HG03575 (cell line): ENCODE measurements at regions not wholly inside any gene's neighbourhood (a gene's known extent, or its start where the extent isn't known, plus 50 kb on each side); places are given as distances from the start of the nearest gene placed in this dataset.

ENCODE experiments used
- ATAC-seq: cut with Tn5 transposase; IDR thresholded peaks from one replicate; pipeline ENCODE4 v1.9.1; 2021; ENCODE audit not compliant: unreplicated experiment, insufficient number of reproducible peaks, low FRiP score; ENCODE audit errors: extremely low read depth

DNA sequence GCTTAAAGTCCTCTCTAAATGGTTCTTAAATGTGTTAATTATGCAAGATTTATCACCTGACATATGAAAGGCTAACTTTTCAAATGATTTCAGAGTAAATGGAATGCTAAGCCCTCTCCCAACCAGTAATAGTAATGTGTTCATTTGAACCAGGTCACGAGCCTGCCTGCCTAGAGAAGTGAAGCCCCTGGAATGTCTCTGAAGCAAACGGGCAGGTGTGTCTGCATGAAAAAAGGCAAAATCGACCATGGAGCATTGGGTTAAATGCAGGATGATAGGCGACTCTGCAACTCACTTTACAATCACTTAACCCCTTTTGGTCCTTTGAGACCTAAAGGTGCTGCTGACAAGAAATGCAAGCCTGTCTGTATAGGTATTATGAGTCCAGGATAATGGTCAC lies 798.4 kb upstream of the ACVR2A start:
- ATAC-seq, result no peak

- no peak for ATAC-seq
Observed at GRCh38 chr2:147045113-147045512, 799.7 kb upstream of the ACVR2A start.

DNA sequence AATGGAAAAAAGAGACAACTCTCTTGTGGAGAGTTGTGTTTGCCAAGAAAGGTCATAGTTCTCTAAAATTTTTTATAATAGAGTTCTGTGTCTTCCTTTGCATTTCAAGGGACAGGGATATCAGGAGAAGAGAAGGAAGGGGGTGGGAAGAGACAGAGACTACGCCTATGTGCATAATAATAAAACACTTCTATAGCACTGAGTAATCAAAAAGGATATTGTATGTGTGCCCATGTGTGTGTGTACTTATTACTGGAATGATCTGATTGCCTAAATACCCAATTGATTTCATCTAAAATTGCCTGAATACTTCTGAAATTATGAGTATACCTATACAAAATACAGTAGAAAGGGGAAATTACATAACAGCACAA lies 803.7 kb upstream of the ACVR2A start:
- ATAC-seq, result no peak

GRCh38 chr2:147040298-147041120 lies 804.3 kb upstream of the ACVR2A start:
- no peak for ATAC-seq

- no peak for ATAC-seq
Observed at GRCh38 chr2:147037048-147037447, 807.8 kb upstream of the ACVR2A start.

DNA sequence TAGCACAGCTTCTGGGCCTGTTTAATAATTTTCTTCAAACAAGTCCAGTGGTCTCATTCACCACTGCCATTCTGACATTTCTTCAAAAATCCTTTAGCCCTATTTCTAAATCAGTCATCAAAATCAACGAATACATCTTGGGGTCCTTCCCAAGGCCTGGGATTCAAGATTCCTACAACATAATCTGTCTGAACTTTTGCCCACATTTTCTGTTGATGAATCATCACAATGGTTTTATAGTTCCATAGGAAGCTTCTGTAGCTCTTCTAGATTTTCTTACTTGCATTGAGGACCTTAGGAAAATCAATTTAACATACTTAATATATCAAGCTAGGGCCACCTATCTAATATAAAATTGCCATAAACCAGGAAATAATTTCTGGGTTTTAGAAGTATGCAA lies 811.8 kb upstream of the ACVR2A start:
- ATAC-seq, result no peak

- no peak for ATAC-seq
Observed at GRCh38 chr2:147031897-147032296, 812.9 kb upstream of the ACVR2A start.

DNA sequence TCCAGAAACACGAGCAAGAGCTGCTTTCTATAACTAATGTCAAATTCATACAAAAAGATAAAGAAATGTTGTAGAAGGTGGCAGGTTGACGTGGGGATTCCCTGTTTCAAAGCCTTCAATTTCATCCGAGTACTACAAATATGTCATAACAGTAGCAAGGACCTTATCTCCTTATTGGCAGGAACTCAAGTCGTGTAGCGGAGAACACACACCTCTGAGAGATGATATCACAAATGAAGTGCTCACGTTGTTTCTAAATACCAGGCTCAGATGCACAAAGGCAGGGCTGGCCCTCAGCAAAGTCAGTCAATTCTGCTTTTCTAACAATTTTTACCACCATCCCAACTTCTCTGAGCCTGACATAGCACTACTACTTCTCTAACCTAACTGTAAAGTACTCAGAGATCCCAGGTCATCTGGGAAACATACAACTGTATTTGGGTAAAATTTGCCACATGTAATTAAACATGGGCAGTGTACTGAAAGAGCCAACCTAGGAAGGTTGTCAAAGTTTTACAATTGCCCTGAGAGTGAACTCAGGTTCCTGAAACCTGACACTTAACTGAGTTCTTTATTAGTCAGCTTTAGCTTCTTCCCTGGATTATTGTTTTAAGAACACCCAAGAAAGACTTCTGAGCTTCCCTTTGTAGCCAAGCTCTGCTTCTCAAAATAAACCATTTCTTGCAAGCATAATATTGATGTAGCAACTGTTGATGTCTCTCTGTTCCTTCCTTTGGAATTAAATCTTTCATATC lies 813.7 kb upstream of the ACVR2A start:
- no peak for ATAC-seq

DNA sequence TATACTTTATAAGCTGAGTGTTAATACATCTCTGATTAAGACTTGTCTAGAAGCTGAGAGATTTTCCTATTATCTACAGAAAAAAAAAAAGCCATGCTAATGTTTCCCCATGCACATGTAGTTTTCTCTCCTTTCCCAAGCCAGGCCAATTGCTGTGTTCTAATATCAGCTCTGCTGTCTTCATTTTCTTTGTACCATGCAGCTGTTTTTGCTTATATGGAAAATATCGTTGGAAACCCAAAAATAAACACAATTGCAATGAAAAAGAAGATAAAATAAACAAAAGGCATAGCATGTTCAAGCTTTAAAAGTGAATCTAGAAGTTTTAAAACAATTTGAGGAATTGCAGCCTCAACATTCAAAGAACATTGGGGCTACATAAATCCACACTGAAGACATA lies 817.4 kb upstream of the ACVR2A start:
- no peak for ATAC-seq

DNA sequence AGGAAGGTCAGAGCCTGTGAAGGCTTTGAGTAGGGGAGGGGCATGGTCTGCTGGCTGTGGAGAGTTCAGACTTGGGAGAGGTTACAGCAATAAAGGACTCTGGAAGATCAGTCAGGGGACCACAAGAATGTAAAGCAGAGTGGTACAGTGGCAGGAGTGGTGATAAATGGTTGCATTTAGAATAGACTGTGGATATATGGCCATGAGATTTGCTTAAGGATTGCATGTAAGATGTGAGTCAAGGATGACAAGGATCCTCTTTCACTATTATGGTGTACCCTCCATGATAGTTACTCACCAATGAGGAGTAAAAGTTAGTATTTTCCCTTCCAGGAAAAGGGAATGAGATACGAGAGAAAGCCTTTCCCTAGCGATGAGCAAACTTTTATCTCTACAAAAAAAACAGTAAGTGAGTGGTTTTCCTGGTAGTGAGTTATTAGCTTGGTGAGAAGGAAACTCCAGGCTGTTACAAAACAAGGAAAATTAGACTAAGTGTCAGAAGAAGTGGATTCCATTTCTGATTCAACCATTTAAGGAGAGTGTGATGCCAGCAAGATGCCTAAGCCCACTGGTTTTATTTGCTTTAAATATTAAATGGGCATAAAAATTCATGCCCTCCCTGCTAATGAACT lies 818.0 kb upstream of the ACVR2A start:
- no peak for ATAC-seq

DNA sequence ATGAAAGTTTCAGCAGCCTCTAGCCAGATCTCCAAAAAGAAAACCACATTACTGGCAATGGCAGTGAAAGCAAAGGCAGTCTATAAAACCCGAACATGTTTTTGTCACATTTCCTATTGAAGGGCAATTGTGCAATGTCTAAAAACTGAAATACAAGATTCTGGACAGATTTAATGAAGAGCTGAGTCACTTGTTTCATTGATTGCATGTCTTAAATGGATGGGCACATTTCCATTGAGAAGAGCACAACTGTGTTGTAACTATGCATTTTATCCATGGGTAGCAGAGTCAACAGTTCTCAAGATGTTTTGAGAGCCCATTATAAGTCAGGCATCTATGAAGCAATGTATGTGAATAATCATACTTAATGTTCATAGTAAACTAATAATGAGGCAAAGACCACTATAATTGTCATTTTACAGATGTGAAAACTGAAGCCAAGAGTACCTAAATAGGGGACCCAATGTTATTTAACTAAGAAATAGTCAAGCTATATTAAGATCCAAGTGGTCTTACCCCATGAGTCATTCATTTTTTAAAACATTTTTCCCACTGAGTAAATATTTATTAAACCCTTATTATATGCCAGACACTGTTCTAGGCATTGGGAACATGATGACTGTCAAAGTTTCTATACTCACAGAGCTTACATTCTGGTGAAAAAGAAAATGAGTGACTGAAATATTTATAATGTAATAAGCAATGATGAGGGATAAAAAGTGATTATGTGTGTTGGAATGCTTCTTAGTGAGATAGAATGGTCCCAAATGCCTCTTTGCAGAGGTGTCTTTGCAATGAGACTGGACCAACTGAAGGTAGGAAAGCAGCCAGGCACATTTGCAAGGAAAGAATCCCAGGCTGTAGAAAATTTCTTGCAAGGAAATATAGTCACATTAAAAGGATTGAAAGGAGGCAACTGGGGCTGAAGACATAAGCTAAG lies 818.9 kb upstream of the ACVR2A start:
- ATAC-seq, result no peak

GRCh38 chr2:147019311-147019710 lies 825.5 kb upstream of the ACVR2A start:
- no peak for ATAC-seq

DNA sequence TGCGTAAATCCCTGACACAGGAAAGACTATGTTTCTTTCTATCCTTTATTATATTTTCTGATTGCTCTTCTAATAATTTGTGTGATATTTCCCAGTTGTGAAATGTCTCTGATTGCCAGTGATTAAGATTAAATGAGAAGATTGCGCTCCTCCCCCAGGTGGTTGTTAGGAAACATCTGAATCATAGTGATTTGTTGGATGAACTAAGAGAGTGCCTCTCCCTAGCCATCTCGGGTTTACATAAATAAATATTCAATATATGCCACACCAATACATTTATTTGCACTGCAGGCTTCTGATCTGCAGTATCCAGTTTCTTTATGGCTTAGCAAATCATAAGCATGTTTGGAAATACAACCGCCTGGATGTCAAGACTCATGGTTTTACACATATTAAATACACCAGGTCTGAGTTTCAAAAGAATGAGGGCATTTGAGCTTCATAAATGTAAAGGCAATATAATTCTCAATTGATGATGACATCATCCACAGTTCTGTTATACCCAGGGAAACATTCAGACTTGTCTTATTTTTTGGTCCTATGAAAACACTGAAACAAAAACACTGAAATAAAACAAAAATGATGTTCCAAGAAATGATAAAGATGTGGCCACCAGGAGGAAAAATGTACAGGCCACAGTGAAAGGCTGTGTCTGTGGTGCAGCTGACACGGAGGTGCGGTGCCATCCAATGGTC lies 826.7 kb upstream of the ACVR2A start:
- ATAC-seq, result no peak

- ATAC-seq, result no peak
Observed at GRCh38 chr2:147016181-147016580, 828.6 kb upstream of the ACVR2A start.

DNA sequence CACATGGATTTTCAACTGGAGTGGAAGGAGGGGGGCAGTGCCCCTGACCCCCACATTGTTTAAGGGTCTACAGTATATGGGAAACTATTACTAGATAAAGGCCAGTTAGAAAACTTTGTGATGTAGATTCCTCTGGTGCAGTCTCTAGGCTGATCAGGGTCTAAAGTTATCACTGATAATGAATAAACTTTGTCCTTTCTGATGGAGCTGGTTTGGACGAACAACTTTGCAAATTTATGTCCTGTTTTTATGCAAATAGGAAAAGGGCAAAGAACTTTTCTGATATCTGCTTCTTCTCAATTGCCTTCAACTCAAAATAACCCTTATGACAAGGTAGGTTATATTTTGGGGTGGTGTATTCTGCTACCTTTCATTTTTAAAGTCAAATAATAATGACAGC lies 829.2 kb upstream of the ACVR2A start:
- no peak for ATAC-seq

DNA sequence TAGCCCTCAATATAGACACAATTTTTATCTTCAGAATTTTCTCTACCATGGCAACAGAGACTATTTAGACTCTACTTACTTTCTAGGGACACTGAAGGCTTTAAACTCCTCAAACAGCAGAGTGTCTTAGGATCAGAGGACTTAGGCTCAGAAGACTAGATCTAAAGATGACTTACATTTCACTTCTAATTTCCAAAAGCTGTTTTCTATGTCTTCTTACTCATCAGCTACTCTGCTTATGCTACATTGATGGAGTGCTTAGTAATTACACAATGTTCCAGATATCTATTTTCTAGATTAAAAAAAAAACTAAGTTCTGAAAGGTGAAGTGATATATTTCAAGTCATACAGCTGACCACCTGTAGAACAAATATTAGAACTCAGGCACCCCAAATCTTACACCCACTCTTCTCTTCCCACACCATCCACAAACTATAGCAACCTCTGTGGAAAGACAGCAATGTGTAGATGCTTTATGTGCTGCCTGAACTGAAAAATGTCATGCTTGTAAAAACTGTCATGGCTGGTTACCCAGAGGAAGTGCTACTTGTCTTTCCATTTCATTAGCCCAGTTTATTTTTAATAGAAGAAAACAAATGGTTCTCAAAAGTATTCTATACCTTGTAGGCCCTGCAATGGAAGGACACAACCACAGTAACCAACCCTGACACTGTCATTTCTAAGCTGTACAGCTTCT lies 831.0 kb upstream of the ACVR2A start:
- no peak for ATAC-seq

DNA sequence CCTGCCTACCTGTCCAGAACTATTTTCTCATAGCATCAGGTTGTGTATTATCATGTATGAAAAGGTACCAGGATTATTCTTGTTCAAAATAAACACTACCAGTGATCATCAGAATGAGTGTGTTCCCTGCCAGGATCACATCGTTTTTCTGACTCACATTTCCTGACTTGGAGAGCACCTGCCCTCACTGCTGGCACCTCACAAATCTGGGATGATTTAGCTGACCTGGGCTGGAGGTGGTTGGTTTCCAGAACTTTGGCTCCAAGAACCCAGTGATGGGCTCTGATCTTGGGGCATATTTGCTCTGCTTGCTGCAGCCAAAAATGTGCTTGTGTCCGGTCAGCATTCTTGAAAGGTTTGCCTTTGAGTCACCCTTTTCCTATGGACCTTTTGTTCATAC lies 836.3 kb upstream of the ACVR2A start:
- ATAC-seq, result no peak

DNA sequence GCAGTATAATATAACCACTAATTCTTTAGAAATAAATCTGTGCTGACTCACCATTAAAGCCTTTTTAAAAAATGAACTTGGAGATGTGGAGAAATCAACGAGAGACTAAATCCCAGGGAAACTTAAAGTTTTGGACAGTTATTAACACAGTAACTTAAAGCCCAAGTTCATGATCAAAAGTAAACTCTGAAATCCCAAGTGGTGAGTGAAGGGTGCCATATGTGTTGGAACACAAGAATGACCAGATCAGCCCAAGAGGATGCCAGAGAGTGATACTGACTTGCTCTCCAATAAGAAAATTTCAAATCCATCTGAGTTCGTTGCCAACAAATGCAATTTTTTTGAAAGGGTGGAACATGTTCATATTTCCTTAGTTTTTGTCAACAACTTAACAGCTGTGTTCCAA lies 838.1 kb upstream of the ACVR2A start:
- no peak for ATAC-seq
